ENCODE measurements at regions not wholly inside any gene's neighbourhood (a gene's known extent, or its start where the extent isn't known, plus 50 kb on each side); places are given as distances from the start of the nearest gene placed in this dataset.

DNA sequence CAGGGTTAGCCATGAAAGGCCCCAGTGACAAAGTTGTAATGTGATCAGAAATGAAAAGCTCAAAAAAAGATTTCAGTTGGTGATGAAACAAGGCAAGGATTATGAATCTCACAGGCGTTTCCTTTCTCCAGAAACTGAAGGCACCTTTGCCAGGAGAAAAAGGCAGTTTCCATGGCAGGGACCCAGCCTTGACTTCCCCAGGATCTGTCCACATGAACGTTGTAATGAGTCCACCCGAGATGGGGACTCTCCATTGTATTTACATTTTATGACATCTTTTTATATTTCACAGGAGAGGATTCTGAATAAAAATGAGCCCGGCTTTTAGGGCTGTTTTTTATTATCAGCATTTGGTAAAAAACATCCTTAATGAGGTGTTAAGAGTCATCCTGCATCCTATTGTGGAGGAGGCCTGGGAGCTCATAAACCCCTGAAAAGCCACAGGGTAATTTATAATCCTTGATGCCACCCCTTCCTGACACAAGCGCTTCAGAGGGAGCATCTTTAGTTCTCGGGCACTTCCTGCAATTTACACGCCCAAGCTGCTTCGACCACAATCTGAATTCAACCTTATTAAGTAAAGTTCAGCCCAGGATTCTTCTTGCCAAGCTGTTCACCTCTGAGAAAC lies 74.1 kb upstream of the SALL4 start:
- DNase-seq (ENCODE audit: low spot score in 2 of 2) = no peak
- H3K4me3 ChIP-seq (ENCODE audit: low read depth, poor library complexity, severe bottlenecking) = no peak overlapping the region
- TF ChIP-seq CTCF (IDR thresholded peaks at IDR 0.05) (no peak), POLR2A (IDR thresholded peaks at IDR 0.05) (no peak)
- intact Hi-C loops (cut with DNase I; ENCODE audit: low total_unique reads) = no loop called here
- WGBS, 2 donors = 30% methylated on average over 8 of the region's 8 CpGs

DNA sequence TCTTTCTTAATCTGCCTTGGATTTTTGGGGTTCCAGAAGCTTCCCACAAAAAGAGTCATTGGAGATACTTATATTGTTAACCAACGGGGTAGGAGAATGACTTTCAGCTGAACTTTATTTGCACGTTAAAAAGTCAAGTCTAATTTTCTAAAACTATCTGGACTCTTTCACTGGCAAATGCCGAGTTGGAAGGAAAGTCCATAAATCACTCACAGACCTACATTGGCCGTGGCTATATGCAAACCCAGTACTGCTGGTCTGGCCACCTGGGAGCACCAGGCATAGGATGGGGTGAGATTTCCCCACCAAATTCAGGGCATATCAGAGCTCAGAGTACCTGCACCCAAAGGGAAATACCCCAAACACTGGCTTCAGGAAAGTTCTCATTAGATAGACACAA lies 71.3 kb upstream of the SALL4 start:
- DNase-seq (ENCODE audit: low spot score in 2 of 2) = no peak
- 35 to 47% methylated on average over 4 of the region's 4 CpGs for WGBS, 2 donors
- no peak overlapping the region for H3K4me3 ChIP-seq (ENCODE audit: low read depth, poor library complexity, severe bottlenecking)
- intact Hi-C loops (cut with DNase I; ENCODE audit: low total_unique reads) = no loop called here
- TF ChIP-seq CTCF (IDR thresholded peaks at IDR 0.05) (no peak), POLR2A (IDR thresholded peaks at IDR 0.05) (no peak)

DNA sequence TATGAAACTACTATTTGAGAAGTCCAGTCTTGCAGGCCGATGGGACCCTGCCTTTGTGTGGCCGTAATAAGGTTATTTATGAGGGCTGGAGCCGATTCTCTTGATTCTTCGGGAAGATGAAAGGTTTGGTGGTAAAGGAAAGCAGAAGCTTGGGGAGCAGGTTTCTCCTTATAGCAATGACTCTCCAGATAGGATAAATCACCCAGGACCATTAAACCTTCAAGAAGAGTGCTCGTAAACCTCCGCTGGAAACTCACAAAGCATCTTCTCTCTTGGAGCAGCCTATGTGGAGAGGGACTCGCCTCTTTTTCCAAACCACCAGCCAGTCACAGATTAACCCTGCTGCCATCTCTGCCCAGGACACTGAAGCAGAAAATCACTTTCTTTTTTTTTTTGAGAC lies 69.6 kb upstream of the SALL4 start:
- WGBS, 2 donors = 30 to 37% methylated on average over 7 of the region's 7 CpGs

DNA sequence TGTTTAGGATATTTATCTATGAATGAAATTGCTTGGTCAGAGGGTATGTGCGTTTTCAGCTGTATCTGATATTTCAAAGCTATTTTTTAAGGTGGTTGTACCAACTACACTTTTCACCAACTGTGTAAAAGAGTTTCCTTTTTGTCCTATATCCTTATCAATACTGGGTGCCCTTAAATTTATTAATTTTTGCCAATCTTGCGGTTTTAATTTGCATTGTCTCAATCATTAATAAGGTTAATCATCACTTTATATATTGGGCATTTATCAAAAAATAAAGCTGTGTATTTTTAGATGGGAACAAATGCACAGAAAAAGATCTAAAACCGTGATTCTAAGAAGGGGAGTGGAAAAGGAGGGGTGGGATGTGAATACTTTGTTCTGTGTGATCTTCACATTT lies 66.7 kb upstream of the SALL4 start:
- H3K4me3 ChIP-seq (ENCODE audit: low read depth, poor library complexity, severe bottlenecking) = no peak overlapping the region
- intact Hi-C loops (cut with DNase I; ENCODE audit: low total_unique reads) = no loop called here
- DNase-seq (ENCODE audit: low spot score in 2 of 2) = no peak
- TF ChIP-seq POLR2A (IDR thresholded peaks at IDR 0.05) (no peak), CTCF (IDR thresholded peaks at IDR 0.05) (no peak)
- WGBS, 2 donors = 86 to 87% methylated on average over 3 of the region's 3 CpGs

More for the DNA sequence above, 69.6 kb upstream of the SALL4 start:
- DNase-seq (ENCODE audit: low spot score in 2 of 2) = no peak
- TF ChIP-seq CTCF (IDR thresholded peaks at IDR 0.05) = no peak
- no peak for TF ChIP-seq POLR2A (IDR thresholded peaks at IDR 0.05)
- no peak overlapping the region for H3K4me3 ChIP-seq (ENCODE audit: low read depth, poor library complexity, severe bottlenecking)
- intact Hi-C loops (cut with DNase I; ENCODE audit: low total_unique reads) = no loop called here

- intact Hi-C loops (cut with DNase I; ENCODE audit: low total_unique reads) = no loop called here
- DNase-seq (ENCODE audit: low spot score in 2 of 2) = no peak
- TF ChIP-seq POLR2A (IDR thresholded peaks at IDR 0.05) (no peak), CTCF (IDR thresholded peaks at IDR 0.05) (no peak)
- no peak overlapping the region for H3K4me3 ChIP-seq (ENCODE audit: low read depth, poor library complexity, severe bottlenecking)
- WGBS, 2 donors = 69 to 78% methylated on average over 3 of the region's 3 CpGs
Observed at GRCh38 chr20:51867251-51867650, 64.9 kb upstream of the SALL4 start.

DNA sequence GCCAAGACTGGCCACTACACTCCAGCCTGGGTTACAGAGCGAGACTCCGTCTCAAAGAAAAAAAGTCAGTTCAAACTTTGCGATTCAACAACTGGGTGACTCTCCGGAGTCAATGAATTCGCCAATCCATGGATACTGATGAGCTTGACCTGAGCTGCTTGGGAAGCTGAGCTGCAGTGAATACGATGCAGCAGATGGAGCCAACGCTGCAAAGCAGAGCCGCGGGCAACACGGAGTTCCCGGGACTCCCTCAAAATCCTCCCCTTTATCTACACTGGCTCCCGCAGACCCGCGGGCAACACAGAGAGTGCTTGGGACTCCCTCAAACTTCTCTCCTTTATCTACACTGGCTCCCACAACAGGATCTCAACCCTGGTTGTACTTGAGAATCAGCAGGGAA lies 62.6 kb upstream of the SALL4 start:
- 91 to 94% methylated on average over 14 of the region's 14 CpGs for WGBS, 2 donors
- H3K4me3 ChIP-seq (ENCODE audit: low read depth, poor library complexity, severe bottlenecking) = no peak overlapping the region
- intact Hi-C loops (cut with DNase I; ENCODE audit: low total_unique reads) = no loop called here
- TF ChIP-seq CTCF (IDR thresholded peaks at IDR 0.05) (no peak), POLR2A (IDR thresholded peaks at IDR 0.05) (no peak)
- DNase-seq (ENCODE audit: low spot score in 2 of 2) = no peak

Data from lower leg skin (tissue), 4 donors.